Middle frontal gyrus (tissue), 1 donor: ENCODE measurements at regions not wholly inside any gene's neighbourhood (a gene's known extent, or its start where the extent isn't known, plus 50 kb on each side); places are given as distances from the start of the nearest gene placed in this dataset.

Source experiments
- DNase-seq: peaks from one replicate; pipeline ENCODE4 v3.0.0-alpha.2; 2015; ENCODE audit warnings: low spot score; ENCODE audit errors: extremely low spot score

DNA sequence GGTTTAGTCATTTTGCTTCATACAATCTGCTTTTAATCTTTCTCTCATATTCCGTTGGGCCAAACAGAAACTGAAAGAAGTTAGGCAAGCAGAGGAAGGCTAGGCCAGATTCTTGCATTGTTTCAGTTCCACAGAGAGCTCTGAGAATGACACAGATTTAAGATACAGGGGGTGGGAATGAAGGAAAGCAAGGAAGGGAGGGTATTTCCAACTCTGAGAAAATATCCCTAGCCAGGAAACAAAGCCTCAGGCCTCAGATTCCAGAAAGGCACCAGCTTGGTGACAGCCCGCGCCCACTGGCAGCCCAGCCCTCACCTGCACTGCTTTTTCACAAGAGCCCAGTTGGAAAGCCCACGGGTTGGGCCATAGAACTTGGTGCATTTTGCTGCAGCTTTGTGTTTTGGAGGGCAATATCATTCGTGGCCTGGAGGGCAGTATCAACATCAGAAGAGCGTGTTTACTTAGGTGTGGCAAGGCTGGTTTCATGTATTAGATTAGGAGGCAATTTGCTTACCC, 63.5 kb downstream of the ENC1 start:
- DNase-seq, result no peak

DNA sequence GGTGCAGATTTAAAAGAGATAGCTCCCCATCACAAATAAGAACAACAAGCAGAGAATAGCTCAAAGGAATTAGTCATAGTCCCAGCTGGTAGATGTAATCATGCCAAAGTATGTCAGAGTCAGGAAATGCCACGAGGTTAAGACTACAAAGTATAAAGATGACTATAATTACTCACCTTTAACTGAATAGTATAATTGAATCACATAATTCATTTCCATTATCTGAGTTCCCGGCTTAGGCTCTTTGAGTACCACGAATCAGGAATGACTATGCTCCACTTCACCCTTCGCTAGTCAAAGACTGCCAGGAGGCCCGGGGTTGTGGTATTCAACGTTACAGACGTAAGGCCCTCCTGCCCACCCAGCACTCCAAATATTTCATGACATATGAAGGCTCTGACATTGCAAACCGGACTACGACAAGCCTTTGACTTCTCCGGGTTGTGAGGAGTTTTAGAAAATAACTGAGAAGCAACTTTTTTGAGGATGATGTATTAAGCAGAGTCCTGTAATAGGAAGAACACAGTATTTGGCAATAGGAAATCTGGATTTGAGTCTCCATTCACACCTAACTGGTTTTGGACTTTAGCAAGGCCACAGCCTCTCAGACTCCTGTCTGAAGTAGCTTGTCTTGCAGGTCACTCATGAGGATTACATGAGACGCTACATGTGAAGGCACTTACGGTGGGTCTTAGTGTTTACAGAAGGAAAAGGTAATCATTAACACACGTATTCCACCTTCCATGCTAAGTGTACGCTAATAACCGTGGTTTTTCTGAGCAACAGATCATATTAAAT, 64.6 kb downstream of the ENC1 start:
- DNase-seq, result no peak

DNA sequence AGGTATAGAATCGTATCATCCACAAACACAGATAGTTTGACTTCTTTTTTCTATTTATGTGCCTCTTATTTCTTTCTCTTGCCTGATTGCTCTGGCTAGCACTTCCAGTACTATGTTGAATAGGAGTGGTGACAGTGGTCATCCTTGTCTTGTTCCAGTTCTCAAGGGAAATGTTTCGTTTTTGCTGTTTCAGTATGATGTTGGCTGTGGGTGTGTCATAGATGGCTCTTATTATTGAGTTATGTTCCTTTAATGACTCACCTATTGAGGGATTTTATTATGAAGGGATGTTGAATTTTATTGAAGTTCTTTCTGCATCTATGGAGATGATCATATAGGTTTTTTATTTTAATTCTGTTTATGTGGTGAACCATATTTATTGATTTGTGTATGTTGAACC, 70.3 kb downstream of the ENC1 start:
- no peak for DNase-seq

DNA sequence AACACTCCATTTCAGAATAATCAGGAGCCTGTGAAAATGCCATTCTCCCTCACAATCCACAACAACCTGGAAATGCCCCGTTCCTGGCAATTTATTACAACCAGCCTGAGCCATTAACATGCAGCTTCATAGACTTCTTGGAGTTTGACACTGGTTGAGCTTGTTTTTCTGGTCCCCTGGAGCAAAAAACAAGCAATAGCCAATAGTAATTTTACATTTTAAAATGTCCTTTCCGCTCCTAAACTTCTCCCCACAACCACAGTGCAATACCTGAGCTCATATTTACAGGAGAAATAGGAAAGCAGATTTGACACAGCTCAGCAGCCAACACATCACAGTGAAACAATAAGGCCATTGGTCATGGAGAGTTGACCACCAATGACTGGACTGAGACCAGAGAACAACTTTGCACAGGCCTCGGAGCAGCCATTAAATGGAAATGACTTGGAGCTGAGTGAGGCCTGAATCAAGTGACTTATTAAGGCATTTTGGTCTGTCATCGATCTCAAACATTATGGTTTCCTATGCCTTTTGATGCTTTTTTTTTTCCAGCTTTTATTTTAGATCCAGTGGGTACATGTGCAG, 73.0 kb downstream of the ENC1 start:
- no peak for DNase-seq

DNA sequence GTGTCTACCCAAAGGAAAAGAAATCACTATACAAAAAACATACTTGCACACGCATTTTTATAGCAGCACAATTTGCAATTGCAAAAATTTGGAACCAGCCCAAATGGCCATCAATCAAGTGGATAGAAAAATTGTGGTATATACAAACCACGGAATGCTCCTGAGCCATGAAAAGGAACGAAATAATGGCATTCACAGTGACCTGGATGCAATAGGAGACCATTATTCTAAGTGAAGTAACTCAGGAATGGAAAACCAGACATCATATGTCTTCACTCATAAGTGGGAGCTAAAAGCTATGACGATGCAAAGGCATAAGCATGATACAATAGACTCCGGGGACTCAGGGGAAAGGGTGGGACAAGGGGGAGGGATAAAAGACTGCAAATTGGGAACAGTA, 78.4 kb downstream of the ENC1 start:
- DNase-seq, result no peak

DNA sequence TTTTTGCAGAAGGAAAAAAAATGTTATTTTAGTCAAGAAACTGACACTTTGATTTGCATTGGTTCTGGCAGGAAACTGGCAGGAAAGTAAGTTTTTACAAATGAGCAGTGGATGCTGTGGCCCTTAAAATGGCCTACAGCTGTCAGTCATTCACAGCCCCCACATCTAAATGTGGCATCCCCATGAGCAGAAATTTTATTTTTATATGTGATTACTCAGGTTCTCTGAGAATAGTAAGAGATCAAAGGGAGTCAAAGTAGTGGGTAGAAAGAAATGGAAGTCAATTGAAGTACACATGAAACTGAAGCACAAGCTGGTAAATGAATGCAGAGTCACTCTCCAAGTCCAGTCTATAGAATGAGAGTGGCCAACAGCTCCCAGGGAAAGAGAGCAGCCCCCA, 80.3 kb downstream of the ENC1 start:
- no peak for DNase-seq

DNA sequence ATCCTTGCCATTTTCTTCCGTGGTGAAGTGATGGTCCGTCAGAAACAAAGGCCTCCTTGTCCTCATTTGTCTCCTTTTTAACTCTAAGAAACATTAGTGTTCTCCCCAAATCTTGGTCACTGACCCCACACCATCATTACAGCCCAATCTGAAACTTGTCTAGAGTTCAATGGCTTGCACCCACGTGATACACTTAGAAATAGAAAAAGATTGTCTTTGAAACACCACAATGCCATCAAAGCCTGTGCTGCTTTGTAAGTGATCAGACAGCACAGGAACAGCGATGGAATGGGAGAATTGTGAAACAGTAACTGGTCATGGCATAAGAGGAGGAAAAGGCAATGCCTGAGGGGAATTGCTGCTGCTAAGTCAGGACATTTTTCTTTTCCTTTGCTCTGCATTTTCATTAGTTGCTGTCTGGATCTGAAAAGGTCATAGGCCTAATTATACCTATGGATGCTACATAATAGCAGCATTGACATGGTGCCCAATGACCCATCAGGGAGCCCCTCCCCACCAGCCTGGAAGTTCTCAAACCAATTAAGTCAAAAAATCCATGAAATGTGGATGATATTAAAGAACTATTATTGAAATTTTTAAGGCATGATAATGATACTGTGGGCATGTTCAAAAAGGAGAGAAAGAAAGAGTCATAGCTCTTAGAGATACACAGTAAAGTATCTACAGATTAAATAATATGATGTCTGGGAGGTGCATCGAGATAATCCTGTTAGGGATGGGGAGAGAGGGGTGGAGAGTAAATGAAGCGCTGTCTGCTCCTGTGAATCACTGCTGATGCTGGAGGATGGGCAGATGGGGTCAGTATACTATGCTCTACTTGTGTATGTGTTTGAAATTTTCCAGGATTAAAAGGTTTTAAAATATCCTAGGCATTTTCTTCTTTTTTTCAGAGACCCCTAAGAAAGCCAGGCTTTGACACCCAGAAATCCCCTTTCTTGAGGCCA, 83.6 kb downstream of the ENC1 start:
- no peak for DNase-seq

DNA sequence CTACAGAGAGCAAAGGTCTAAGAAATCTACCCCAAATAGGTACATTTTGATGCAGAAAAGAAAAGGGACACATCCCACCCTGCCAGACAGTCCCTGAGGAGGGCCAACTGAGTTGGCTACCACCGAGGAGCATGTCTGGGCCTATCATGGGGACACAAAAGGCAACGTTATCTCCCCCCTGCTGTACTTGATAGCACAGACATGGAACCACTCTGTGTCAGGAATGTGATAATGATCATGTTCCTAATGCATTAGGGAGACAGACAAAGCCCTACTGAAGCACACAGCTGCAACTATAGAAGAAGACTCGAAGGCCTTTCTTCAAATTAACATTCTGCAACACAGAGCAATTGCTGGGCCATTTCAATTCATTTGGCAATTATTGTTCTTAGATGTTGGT, 84.5 kb downstream of the ENC1 start:
- DNase-seq, result no peak

DNA sequence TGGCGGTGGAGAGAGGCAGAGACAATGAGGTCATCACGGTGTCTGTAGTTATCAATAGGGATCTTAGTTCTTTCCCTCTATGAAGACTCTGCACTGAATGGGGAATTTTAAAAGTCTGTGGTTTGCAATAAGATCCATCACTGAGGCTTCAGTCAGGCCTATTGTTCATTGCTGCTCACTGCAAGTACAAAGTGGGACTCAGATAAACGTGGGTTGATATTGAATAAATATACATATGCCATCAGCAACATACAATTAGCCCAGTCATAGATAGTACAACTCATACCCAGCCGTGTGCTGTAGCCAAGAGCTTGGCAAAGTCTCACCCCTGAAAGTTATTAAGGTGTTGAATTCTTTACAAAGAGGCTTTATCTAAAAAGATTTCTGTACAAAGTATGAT, 88.4 kb downstream of the ENC1 start:
- DNase-seq, result no peak

DNA sequence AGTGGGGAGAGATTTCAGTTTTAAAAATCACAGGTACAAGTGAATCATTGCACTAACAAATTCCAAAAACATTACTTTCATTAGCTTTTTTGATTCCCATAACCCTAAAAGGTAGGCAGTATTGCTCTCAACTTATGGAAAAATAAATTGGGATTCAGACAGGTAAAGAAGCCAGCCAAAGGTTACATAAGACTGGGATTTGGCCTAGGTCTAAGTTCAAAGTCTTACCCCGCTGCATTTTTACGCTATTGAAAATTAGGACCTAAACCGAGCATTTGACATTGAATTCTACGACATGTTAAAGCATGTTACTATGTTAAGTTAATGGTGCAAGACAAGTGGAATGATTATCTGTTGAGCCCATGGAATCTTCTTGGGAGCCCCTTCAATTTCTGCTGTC, 89.6 kb downstream of the ENC1 start:
- no peak for DNase-seq

DNA sequence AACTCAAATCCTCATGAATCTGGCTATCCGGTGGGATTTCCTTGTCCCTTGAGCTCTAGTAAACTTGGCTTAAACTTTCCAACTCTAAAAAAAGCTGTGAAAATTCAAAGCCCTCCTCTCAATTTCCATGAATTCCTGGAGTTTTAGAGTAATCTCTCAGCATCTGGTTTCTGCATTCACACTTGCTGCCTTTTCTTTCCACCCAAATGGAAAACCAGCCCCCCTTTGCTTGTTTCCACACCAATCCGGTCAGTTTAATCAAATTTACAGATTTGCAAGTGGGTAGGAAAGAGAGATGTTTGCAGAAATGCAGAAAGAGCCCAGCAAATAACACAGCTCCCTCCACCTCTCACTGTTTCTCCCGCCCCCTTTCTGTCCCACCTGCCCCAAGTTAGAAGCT, 91.1 kb downstream of the ENC1 start:
- no peak for DNase-seq

DNA sequence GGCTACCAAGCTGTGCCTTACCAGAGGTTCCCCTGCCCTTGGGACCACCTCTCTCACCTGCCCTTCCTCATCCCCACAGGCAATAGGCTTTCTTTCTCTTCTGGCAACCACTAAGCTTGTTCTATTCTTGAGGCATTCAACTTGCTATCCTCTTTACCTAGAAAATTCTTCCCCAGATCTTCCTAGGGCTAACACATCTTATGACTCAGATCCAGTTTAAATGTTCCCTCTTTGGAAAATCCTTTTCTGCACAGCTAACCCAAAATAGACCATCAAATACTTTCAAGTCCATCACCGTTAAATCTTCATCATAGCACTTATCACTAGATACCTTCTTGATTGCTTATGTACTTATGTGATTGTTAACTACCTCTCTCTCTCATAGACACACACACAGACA, 93.7 kb downstream of the ENC1 start:
- no peak for DNase-seq

DNA sequence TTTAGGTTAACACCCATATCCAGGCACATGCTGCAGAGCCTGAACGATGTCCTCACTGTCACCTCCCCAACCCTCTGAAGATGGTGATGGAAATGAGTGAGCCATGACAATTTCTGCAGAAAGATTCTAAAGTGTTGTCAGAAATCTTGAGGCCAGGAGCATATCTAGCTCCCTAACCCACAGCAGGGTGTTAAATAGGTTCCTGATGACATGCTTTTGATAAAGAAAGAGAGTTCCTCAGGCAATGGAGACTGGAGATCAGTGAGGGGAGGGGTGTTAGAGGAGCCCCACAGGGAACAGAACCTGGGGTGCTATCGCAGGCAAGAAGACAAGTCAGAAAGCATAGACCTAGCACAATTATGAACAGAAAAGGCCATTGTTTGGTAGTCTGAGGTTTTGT, 95.7 kb downstream of the ENC1 start:
- DNase-seq, result no peak

DNA sequence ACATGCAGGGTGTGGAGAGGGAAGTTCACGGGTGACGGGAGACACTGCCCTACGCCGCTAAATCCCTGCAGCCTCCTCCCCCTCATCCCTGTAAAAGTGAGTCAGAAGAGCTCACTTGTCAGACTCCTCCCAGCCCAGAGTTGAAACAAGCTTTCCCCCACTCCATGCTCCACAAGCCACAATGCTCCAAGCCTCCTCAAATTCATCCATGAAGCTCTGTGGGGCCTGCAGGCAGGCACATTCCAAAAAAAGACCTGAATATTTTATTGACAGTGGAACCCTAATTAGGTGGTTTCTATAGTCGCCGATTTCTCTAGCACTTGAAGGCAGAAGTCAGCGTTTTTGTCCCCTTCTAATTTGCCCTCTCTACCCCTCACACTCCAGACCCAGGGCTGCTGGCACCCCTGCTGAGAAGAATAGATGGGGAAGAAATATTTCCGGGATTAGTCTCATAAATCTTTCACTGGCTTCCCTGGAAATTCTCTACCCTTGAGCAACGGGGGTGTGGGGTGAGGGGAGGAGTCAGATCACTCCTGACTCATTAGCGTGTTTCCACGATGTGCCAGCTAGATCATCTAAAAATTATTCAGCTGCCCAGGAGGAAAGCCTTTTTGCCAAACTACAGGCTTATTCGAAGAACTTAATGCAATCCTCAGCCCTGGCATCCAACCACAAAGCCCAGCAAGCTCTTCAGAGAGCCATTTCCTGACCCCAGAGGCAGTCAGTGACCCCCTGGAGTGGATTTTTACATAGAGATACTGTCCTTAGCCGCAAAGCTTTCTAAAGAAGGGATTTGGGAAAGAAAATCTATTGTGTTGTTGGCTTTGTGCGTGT, 97.1 kb downstream of the ENC1 start:
- DNase-seq, result no peak

DNA sequence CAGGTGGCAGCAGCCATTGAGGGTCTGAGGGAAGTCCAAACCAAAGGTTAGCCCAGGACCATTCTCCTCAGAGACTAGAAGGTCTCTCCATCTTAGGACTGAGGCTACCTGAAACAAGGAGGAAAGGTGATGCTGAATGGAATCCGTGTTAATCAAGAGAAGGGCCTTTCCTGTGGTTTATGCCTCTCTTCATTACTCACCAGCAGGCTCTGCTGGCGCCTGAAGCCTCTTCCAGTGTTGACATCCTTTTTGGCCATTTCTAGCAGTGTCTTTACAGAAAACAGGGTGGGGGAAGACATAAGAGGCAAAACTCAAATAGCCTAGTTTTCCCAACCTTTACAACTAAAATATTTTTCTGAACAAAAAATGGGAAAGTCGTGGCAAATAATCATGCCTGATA, 98.0 kb downstream of the ENC1 start:
- no peak for DNase-seq

DNA sequence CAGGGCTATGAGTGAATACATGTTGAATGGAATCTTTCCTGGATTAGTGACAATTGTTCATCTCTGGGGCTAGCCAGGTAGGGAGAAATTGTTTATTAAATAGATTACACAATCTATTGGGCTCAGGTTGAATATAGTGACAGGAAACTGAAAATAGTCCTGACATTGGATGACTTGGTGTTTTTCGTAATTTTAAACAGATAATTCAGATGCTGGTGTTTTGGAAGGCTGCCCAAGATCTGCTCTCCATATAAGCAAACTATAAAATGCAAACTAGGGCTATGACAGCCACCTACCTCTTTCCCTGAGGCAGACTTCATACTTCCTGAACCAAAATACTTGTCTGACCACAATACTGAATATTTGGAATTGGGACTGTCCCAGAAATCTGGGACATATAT, 99.1 kb downstream of the ENC1 start:
- DNase-seq, result no peak

DNA sequence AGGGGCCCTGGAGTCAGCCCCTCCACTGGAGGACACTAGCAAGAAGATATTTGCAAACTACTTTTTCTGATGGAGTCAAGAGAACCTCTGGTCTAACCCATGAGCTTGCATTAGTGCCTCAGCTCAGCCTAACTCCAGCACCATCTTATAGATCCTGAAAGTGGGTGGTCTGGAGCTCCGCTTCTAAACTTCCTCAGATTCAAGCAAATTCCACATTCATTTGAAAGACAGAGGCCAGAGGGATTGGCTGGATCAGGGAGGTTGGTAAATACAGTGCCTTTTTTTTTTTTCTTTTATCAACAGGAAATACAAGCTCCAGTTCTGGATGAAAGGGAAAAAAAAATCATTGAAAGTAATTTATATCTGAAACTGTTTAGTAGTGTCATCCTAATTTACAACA, 99.9 kb downstream of the ENC1 start:
- DNase-seq, result no peak

DNA sequence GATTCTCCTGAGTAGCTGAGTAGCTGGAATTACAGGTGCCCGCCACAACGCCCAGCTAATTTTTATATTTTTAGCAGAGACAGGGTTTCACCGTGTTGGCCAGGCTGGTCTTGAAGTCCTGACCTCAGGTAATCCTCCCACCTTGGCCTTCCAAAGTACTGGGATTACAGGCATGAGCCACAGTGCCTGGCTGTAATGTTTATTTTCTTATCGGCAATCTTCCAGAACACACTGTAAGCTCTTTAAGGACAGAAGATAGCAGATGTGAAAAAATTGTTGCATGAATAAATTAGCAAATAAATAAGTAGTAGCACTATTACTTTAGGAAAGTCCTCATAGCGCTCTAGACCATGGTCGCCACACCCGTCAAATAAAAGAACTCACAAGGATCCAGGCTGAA, 100.5 kb downstream of the ENC1 start:
- DNase-seq, result no peak

DNA sequence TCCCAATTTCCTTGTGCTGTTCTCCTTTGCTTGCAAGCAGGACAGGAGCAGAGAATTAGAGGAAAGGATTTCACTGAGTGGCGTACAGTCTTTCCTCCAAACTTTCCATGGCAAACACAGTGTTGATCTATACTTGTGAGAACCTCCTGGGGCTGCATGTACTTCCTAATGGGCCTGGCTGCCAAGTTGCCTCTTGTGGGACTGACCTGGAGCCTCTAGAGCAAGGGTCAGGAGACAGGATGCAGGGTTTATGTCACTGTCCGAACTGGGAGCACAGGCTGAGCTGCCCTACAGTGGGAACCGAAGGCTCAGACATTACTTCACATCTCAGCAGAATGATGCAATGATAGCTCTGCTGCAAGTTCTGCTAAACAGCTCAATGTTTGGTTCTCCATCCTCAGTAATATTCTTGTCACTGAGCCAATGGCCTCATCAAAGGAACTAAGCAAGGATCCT, 102.3 kb downstream of the ENC1 start:
- DNase-seq, result no peak

DNA sequence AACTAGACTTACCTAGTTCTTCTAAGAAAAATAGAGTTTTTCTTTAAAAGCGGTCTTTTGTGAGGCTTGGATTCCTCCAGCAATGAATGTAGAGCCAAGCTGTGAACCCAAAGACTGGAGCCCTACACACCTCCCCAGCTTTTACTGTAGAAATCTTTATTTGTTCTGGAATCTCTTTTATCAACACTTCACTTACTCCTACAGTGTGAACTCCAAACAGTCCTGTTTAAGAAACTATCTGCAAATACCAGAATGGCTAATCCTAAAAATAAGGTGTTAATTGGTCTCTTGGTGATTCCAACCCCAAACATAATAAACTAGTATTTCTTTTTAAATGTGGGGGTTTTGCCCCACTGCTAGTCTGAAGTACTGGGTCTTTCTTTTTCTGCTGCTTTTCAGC, 103.9 kb downstream of the ENC1 start:
- DNase-seq, result no peak

DNA sequence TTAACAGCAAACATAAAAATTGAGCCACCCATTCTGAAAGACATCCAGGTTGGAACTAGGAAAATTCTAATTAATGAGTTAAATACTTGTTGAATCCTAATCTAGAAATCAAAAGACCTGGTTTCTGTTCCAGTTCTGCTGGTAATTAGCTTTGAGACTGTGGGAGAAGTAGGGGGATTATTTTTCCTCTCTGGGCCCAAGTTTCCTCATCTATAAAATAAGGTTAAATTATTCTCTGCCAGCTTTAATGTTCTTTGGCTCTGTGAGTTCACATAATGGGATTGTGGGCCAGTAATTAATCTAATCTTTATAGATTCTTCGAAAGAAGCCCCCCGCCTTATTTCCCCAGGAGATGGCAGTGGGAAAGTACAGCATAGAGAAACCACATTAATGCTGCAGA, 104.6 kb downstream of the ENC1 start:
- DNase-seq, result no peak
